ENCODE measurements at regions not wholly inside any gene's neighbourhood (a gene's known extent, or its start where the extent isn't known, plus 50 kb on each side); places are given as distances from the start of the nearest gene placed in this dataset.

DNA sequence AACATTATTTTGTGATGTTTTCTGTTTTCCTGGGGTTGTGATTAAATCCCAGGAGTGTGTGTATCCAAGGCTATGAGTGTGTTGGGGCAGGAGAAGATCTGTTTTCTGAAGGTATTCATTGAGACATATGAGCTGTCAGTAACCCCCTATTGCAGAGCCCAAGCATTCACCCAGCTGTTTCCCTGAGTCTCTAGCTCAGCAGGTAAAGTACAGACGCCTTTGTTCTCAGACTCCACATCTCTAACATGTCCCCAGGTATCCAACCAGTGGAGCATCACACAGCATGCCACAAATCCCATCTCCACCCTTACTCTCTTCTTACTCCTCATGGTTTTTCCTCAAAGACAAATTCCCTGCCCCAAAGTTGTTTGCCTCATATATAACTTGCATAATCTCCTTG, 213.6 kb downstream of the PCDH20 start:
- H3K27me3 ChIP-seq (ENCODE audit: control insufficient read depth, insufficient read depth, low read length) = no peaks in the 10 kb centered on the region
- H3K9ac ChIP-seq (ENCODE audit: low read length) = no peak overlapping the region
- no peak overlapping the region for H3K4me3 ChIP-seq (ENCODE audit: low read length)
- no peaks in the 10 kb centered on the region for H3K36me3 ChIP-seq (ENCODE audit: control insufficient read depth, insufficient read depth, low read length)
- no peak overlapping the region for H3K27ac ChIP-seq (ENCODE audit: low read depth, low read length)
- no peaks in the 10 kb centered on the region for H3K4me1 ChIP-seq (ENCODE audit: control insufficient read depth, insufficient read depth, low read length)

DNA sequence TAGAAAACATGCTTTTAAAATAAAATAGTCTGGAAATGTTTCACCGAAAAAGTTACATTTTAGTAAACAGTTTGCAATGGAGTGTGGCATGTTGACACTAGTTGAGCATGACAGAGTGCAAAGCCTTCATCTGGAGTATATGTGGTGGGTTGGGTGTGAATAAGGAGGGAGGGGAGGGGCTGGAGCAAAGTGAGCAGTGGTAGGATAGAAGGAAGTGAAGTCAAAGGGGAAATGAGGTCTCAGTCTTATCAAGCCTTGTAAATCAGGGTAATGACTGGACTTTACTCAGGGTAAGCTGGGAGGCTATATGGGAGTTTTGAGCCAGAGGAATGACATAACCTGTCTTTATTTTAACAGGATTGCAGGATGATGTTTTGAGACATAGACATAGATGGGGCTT, 222.8 kb downstream of the PCDH20 start:
- no peak overlapping the region for H3K27ac ChIP-seq (ENCODE audit: low read depth, low read length)
- no peaks in the 10 kb centered on the region for H3K4me1 ChIP-seq (ENCODE audit: control insufficient read depth, insufficient read depth, low read length)
- no peaks in the 10 kb centered on the region for H3K36me3 ChIP-seq (ENCODE audit: control insufficient read depth, insufficient read depth, low read length)
- no peaks in the 10 kb centered on the region for H3K27me3 ChIP-seq (ENCODE audit: control insufficient read depth, insufficient read depth, low read length)
- no peak overlapping the region for H3K4me3 ChIP-seq (ENCODE audit: low read length)
- H3K9ac ChIP-seq (ENCODE audit: low read length) = no peak overlapping the region

DNA sequence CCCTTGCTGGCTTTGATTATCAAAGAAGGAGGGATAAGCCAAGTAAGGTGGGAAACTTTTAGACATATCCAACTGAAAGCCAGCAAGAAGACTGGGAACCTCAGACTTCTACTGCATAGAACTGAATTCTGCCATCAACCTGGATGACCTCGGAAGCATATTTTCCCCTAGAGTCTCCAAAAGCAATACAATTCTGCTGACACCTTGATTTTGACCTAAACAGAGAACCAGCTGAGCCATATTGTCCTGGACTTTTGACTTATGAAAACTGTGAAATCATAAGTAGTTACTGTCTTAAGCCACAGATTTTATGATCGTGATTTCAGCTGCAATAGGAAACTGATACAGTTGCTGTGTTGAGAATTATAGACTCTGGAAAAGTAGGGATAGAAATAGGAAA, 227.6 kb downstream of the PCDH20 start:
- Histone ChIP-seq H3K27ac (ENCODE audit: low read depth, low read length) (no peak overlapping the region), H3K36me3 (ENCODE audit: control insufficient read depth, insufficient read depth, low read length) (no peaks in the 10 kb centered on the region), H3K9ac (ENCODE audit: low read length) (no peak overlapping the region), H3K4me1 (ENCODE audit: control insufficient read depth, insufficient read depth, low read length) (no peaks in the 10 kb centered on the region), H3K4me3 (ENCODE audit: low read length) (no peak overlapping the region), H3K27me3 (ENCODE audit: control insufficient read depth, insufficient read depth, low read length) (no peaks in the 10 kb centered on the region)

DNA sequence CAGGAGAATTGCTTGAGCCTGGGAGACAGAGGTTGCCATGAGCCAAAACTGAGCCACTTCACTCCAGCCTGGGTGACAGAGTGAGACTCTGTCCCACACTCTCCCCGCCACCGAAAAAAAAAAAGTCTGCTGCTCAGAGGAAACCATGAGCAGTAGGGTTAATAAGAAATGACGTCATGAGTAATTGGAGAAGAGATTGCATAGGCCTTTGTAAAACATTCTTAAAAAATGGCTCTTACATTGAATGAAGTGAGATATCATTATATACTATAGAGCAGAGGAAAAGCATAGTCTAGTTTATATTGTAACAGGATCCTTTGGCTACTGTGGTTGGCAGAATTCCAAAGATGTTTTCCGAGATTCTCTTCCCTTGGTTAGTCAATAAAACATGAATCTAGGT, 228.2 kb downstream of the PCDH20 start:
- Histone ChIP-seq H3K36me3 (ENCODE audit: control insufficient read depth, insufficient read depth, low read length) (no peaks in the 10 kb centered on the region), H3K4me1 (ENCODE audit: control insufficient read depth, insufficient read depth, low read length) (no peaks in the 10 kb centered on the region), H3K9ac (ENCODE audit: low read length) (no peak overlapping the region), H3K27ac (ENCODE audit: low read depth, low read length) (no peak overlapping the region), H3K4me3 (ENCODE audit: low read length) (no peak overlapping the region), H3K27me3 (ENCODE audit: control insufficient read depth, insufficient read depth, low read length) (no peaks in the 10 kb centered on the region)

DNA sequence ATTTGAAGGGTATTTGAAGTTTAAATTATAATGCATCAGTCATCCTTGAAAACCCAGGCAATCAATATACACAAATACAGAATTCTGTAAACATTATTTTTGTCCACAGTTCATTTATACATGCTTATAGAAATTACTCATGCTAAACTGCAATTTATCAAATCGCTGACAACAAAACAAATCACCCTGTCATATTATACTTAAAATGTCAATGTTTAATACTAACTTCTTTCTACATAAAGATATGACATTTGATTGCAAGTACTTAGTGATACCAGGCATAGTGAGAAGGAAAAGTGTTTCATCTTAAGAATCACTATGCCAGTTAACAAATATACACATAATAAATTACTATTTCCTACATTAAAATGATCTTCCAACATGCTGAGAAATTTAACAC, 232.0 kb downstream of the PCDH20 start:
- Histone ChIP-seq H3K27ac (ENCODE audit: low read depth, low read length) (no peak overlapping the region), H3K27me3 (ENCODE audit: control insufficient read depth, insufficient read depth, low read length) (no peaks in the 10 kb centered on the region), H3K4me3 (ENCODE audit: low read length) (no peak overlapping the region), H3K4me1 (ENCODE audit: control insufficient read depth, insufficient read depth, low read length) (peaks cover 5% of the 10 kb centered on the region), H3K36me3 (ENCODE audit: control insufficient read depth, insufficient read depth, low read length) (no peaks in the 10 kb centered on the region), H3K9ac (ENCODE audit: low read length) (no peak overlapping the region)

DNA sequence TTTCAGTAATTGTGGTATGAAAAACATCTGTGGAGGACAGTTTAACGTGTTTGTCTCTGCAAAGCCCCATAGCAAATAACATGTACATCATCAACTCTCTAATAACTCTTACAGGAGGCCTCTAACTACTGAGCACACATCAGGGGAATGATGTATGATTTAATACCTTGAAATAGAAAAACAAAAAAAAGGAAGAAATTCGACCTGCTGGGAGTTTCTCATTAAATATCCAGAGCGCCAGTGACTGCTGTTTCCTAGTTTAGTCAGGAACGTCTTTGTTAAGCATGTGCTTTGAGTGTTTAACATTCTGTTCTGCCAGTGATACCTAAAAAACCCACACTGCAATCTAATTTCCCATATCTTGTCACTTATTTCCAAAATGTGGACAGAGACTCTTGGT, 235.4 kb downstream of the PCDH20 start:
- Histone ChIP-seq H3K27ac (ENCODE audit: low read depth, low read length) (peak overlapping the region; percentile 54), H3K9ac (ENCODE audit: low read length) (no peak overlapping the region), H3K4me1 (ENCODE audit: control insufficient read depth, insufficient read depth, low read length) (peaks cover 5% of the 10 kb centered on the region), H3K36me3 (ENCODE audit: control insufficient read depth, insufficient read depth, low read length) (no peaks in the 10 kb centered on the region), H3K4me3 (ENCODE audit: low read length) (no peak overlapping the region), H3K27me3 (ENCODE audit: control insufficient read depth, insufficient read depth, low read length) (no peaks in the 10 kb centered on the region)

DNA sequence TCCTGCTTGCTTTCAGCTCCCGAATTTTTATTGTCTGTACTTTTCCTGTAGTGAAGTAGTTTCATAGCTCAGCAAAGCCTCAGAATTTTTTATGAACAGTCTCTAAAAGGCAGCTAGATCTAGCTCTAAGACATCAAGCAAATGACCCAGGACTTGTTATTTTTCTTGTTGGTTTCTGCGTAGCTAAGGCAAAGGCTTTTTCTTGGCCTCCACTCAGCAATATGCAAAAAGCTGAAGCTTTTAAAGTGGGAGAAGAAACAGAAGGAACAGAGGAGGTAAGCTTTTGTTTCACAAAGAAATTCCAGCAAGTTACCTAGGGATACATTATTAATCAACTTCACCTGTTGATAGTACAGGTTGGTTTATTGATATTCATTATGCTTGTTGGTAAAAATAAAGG, 235.9 kb downstream of the PCDH20 start:
- H3K27ac ChIP-seq (ENCODE audit: low read depth, low read length) = peak overlapping the region; percentile 54

DNA sequence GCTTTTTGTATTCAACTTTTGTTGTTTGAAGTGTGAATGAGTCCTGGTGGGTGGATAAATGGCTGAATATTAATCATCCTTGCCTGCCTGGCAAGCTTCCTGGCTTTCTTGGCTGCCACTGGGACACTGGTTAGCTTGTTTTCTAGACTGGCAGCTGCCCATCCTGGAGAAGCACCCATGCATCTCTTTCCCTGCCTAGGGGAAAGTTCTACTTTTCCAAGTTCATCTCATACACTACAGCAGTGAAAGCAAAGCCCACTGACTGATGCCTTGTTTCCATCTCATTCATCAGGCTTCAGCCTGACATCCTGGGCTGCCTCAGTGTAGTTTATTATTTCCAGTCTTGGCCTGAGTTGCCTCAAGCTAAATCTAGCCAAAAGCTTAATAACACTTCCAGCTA, 244.8 kb downstream of the PCDH20 start:
- H3K27me3 ChIP-seq (ENCODE audit: control insufficient read depth, insufficient read depth, low read length) = no peaks in the 10 kb centered on the region
- H3K9ac ChIP-seq (ENCODE audit: low read length) = no peak overlapping the region
- peaks cover 3% of the 10 kb centered on the region for H3K4me1 ChIP-seq (ENCODE audit: control insufficient read depth, insufficient read depth, low read length)
- H3K27ac ChIP-seq (ENCODE audit: low read depth, low read length) = no peak overlapping the region
- H3K4me3 ChIP-seq (ENCODE audit: low read length) = no peak overlapping the region
- no peaks in the 10 kb centered on the region for H3K36me3 ChIP-seq (ENCODE audit: control insufficient read depth, insufficient read depth, low read length)

More for the DNA sequence above, 235.9 kb downstream of the PCDH20 start:
- Histone ChIP-seq H3K36me3 (ENCODE audit: control insufficient read depth, insufficient read depth, low read length) (no peaks in the 10 kb centered on the region), H3K27me3 (ENCODE audit: control insufficient read depth, insufficient read depth, low read length) (no peaks in the 10 kb centered on the region), H3K4me3 (ENCODE audit: low read length) (no peak overlapping the region), H3K9ac (ENCODE audit: low read length) (no peak overlapping the region), H3K4me1 (ENCODE audit: control insufficient read depth, insufficient read depth, low read length) (peaks cover 5% of the 10 kb centered on the region)

DNA sequence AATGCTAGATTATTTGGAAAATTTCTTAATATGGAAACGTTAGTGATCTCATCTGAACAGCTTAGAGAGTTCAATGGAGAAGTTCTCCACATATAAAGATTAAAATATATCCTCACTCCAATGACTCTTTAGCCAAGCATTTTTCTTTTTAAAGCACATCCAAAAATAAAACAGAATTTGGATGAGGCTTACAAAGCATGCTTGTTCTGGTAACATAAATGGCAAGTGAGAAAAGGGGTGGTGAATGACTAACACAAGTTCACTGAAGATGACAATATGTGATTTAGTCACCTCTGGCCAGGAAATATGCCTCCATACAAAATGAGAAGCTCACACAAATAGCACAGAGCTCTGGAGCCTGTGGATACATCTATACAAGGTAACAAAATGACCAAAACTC, 253.0 kb downstream of the PCDH20 start:
- H3K36me3 ChIP-seq (ENCODE audit: control insufficient read depth, insufficient read depth, low read length) = no peaks in the 10 kb centered on the region
- peak overlapping the region; percentile 63 for H3K27ac ChIP-seq (ENCODE audit: low read depth, low read length)
- H3K9ac ChIP-seq (ENCODE audit: low read length) = no peak overlapping the region
- no peaks in the 10 kb centered on the region for H3K27me3 ChIP-seq (ENCODE audit: control insufficient read depth, insufficient read depth, low read length)
- H3K4me1 ChIP-seq (ENCODE audit: control insufficient read depth, insufficient read depth, low read length) = peaks cover 8% of the 10 kb centered on the region
- no peak overlapping the region for H3K4me3 ChIP-seq (ENCODE audit: low read length)

DNA sequence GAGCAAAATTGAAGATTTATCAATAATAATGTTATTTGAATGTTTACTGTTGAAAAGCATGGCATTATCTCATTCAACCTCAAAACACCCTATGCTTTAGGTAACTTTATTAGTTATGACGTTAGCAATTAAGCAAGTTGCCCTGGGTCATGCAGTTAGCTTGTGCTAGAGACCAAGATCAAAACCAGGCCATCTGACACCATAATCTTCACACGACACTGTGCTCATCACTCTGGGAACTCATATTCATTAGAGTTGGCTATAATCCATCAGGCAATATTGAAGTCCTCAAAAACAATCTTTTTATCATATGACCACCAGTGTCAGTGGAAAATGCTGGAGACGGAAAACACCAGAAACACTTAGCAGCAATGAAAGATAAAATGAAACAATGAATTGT, 253.5 kb downstream of the PCDH20 start:
- Histone ChIP-seq H3K4me1 (ENCODE audit: control insufficient read depth, insufficient read depth, low read length) (peaks cover 8% of the 10 kb centered on the region), H3K36me3 (ENCODE audit: control insufficient read depth, insufficient read depth, low read length) (no peaks in the 10 kb centered on the region), H3K4me3 (ENCODE audit: low read length) (no peak overlapping the region), H3K27me3 (ENCODE audit: control insufficient read depth, insufficient read depth, low read length) (no peaks in the 10 kb centered on the region), H3K9ac (ENCODE audit: low read length) (no peak overlapping the region), H3K27ac (ENCODE audit: low read depth, low read length) (peak overlapping the region; percentile 53)

DNA sequence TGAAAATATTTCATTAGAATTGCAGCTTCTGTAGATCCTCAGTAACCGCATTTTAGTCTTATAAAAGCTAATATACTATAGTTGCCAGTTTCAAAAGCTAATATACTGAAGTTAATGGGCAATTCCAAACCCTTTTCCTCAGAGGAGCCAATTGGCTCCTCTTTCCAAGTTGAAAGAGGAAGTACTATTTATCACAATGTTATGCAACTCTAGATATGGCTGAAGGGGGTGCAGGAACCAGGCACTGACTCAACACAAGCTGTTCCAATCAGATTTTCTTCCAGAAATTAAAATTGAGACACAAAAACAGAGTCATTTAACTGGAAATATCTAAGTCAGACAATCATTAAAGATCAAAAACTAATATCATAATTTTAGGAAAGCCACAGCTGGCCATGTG, 258.9 kb downstream of the PCDH20 start:
- Histone ChIP-seq H3K27me3 (ENCODE audit: control insufficient read depth, insufficient read depth, low read length) (no peaks in the 10 kb centered on the region), H3K27ac (ENCODE audit: low read depth, low read length) (no peak overlapping the region), H3K36me3 (ENCODE audit: control insufficient read depth, insufficient read depth, low read length) (no peaks in the 10 kb centered on the region), H3K4me3 (ENCODE audit: low read length) (no peak overlapping the region), H3K9ac (ENCODE audit: low read length) (no peak overlapping the region), H3K4me1 (ENCODE audit: control insufficient read depth, insufficient read depth, low read length) (no peaks in the 10 kb centered on the region)

DNA sequence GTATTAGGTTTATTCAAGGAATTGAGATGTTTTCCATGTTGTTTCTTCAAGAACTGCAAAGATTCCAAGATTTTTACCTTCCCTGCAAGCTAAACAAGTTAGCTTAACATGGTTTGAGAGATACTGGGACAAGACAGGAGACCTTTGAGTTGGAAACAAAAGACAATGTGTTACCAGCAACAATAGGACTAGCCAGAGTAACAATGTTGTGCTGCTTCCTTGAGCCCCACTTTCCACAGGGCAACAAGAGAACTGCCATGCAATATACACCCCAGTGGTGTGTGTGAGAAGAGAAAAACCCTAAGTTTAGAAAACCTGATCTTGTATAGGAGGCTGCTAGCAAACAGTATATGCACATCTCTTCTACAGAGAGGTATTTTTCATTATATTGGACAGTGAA, 264.6 kb downstream of the PCDH20 start:
- Histone ChIP-seq H3K9ac (ENCODE audit: low read length) (no peak overlapping the region), H3K36me3 (ENCODE audit: control insufficient read depth, insufficient read depth, low read length) (no peaks in the 10 kb centered on the region)

DNA sequence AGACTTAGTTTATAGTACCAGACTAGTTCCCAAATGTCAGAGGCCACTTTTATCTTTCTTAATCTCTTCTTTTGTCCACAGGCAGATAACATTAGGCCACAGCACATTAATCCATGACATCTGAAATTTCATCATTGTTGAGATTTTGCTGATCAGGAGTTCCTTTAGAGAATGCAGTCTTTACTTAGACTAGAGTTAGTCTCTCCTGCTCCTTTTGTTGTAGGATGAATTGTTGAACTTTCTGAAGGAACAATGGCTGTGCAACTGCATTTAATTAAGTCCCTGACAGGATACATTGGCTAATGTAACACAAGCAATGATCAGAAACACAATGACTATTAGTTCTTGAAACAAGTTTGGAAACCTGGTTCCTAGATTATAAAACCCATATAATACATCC, 266.3 kb downstream of the PCDH20 start:
- Histone ChIP-seq H3K27ac (ENCODE audit: low read depth, low read length) (no peak overlapping the region), H3K4me3 (ENCODE audit: low read length) (no peak overlapping the region)

More for the DNA sequence above, 264.6 kb downstream of the PCDH20 start:
- Histone ChIP-seq H3K27ac (ENCODE audit: low read depth, low read length) (no peak overlapping the region), H3K4me3 (ENCODE audit: low read length) (no peak overlapping the region), H3K27me3 (ENCODE audit: control insufficient read depth, insufficient read depth, low read length) (no peaks in the 10 kb centered on the region), H3K4me1 (ENCODE audit: control insufficient read depth, insufficient read depth, low read length) (no peaks in the 10 kb centered on the region)

More for the DNA sequence above, 266.3 kb downstream of the PCDH20 start:
- H3K36me3 ChIP-seq (ENCODE audit: control insufficient read depth, insufficient read depth, low read length) = no peaks in the 10 kb centered on the region
- H3K9ac ChIP-seq (ENCODE audit: low read length) = no peak overlapping the region
- no peaks in the 10 kb centered on the region for H3K4me1 ChIP-seq (ENCODE audit: control insufficient read depth, insufficient read depth, low read length)
- H3K27me3 ChIP-seq (ENCODE audit: control insufficient read depth, insufficient read depth, low read length) = no peaks in the 10 kb centered on the region

Data from rectal smooth muscle tissue (tissue), 1 donor.